Muscle of leg (tissue), 3 donors: ENCODE measurements at regions not wholly inside any gene's neighbourhood (a gene's known extent, or its start where the extent isn't known, plus 50 kb on each side); places are given as distances from the start of the nearest gene placed in this dataset.
"Not testable (repeated sequence)": the region's sequence is repeated elsewhere in the genome, so short reads cannot be mapped to it uniquely, and the experiment has no call there.

ENCODE experiments used
- DNase-seq: peaks from one replicate; pipeline ENCODE4 v3.0.0; 2013
- H3K27ac ChIP-seq: one replicate; pipeline ENCODE4 v1.5.1; 2013; ENCODE audit warnings: mild to moderate bottlenecking, low read length, control low read depth
- H3K27me3 ChIP-seq: one replicate; pipeline ENCODE4 v1.6.1; 2013; ENCODE audit warnings: low read length; ENCODE audit not compliant: control insufficient read depth, insufficient read depth
- H3K36me3 ChIP-seq: one replicate; pipeline ENCODE4 v1.6.1; 2013; ENCODE audit warnings: low read length; ENCODE audit not compliant: control insufficient read depth, insufficient read depth
- H3K4me1 ChIP-seq: one replicate; pipeline ENCODE4 v1.6.1; 2013; ENCODE audit warnings: low read length; ENCODE audit not compliant: control insufficient read depth, insufficient read depth
- H3K4me3 ChIP-seq: one replicate; pipeline ENCODE4 v1.5.1; 2013; ENCODE audit warnings: low read length, control low read depth
- H3K9me3 ChIP-seq: replicated peaks from 2 replicates; pipeline ENCODE4 v1.6.1; 2013; ENCODE audit warnings: low read depth, low read length; ENCODE audit not compliant: control insufficient read depth
- WGBS: methylation state at CpG from one replicate; pipeline ENCODE4 v1.1.5; 2013; ENCODE audit warnings: missing lambda C conversion rate; ENCODE audit not compliant: insufficient coverage; 5-methylcytosine and 5-hydroxymethylcytosine counted together

DNA sequence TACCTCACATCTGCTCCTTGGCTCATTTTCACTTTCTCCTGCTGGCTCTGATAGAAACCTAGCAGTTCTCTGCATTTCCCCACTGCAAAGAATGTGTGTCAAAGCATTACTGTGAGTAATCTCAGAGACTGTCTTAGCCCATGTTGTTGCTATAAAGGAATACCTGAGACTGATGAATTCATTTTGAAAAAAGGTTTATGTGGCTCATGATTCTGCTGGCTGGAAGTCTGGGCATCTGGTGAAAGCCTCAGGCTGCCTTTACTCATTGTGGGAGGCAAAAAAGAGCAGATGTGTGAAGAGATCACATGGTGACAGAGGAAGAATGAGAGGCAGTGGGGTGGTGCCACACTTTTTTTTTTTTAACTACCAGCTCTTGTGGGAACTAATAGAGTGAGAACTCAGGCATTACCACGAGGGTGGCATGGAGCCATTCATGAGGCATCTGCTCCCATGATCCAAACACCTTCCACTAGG lies 191.6 kb upstream of the CTNND2 start:
- Histone ChIP-seq H3K27ac (no peak overlapping the region), H3K27me3 (no peaks in the 10 kb centered on the region), H3K4me3 (no peak overlapping the region), H3K4me1 (no peaks in the 10 kb centered on the region), H3K9me3 (no peaks in the 10 kb centered on the region), H3K36me3 (no peaks in the 10 kb centered on the region)
- DNase-seq: no peak
- WGBS: 40% methylated on average over 1 of the region's 1 CpG

- Histone ChIP-seq H3K27ac (no peak overlapping the region), H3K36me3 (no peaks in the 10 kb centered on the region), H3K27me3 (no peaks in the 10 kb centered on the region), H3K9me3 (no peaks in the 10 kb centered on the region), H3K4me1 (no peaks in the 10 kb centered on the region), H3K4me3 (no peak overlapping the region)
- no CpG with 5 or more reads among the region's 6 CpGs for WGBS
- no peak for DNase-seq
These were observed 189.3 kb upstream of the CTNND2 start for GRCh38 chr5:12093586-12093985.

DNA sequence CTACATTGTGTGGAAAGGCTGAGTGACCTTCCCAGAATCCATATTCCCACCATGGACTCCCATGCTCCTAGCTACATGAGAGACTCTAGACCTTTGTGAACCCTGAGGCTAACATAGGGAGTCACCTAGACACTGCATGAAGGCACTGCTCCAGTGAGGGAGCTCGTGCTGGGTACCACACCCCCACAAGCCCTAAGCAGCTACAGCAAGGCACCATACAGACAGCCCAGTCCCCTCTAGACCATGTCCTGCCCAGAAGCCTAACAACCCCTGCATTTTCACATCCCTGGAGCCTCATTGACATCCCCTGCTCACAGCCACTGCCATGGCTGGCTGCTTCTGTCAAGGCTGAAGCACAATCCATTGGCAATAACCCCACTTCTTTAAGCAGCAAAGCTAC lies 176.5 kb upstream of the CTNND2 start:
- H3K4me3 ChIP-seq: no peak overlapping the region
- no peaks in the 10 kb centered on the region for H3K27me3 ChIP-seq
- 60% methylated on average over 1 of the region's 1 CpG for WGBS
- peaks cover 5% of the 10 kb centered on the region for H3K9me3 ChIP-seq
- H3K36me3 ChIP-seq: no peaks in the 10 kb centered on the region
- no peak overlapping the region for H3K27ac ChIP-seq
- H3K4me1 ChIP-seq: no peaks in the 10 kb centered on the region
- DNase-seq: no peak

GRCh38 chr5:12078286-12078685 lies 174.0 kb upstream of the CTNND2 start:
- not testable (repeated sequence) for H3K27me3 ChIP-seq, DNase-seq, H3K9me3 ChIP-seq, H3K4me1 ChIP-seq, H3K36me3 ChIP-seq, H3K27ac ChIP-seq, H3K4me3 ChIP-seq
- WGBS: 78% methylated on average over 2 of the region's 3 CpGs

DNA sequence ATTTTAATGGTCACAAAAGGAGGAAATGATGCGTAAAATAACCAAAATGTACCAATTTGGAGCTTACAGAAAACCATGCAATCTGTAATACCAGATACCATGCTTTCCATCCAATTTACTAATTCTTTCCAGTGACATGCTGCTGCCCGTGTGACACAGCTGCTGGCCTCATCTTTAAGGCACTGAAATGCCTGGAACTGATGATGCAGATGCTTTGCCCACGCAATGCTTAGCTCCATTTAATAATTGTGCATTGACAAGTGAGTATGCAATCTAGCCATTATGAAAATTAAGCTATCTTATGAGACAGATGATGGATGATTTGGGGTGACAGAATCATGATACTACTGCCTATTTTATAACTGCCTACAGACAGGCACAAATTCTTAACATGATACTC lies 169.2 kb upstream of the CTNND2 start:
- Histone ChIP-seq H3K27ac (no peak overlapping the region), H3K27me3 (no peaks in the 10 kb centered on the region), H3K4me3 (no peak overlapping the region), H3K4me1 (no peaks in the 10 kb centered on the region), H3K36me3 (no peaks in the 10 kb centered on the region), H3K9me3 (no peaks in the 10 kb centered on the region)
- no peak for DNase-seq
- 20% methylated on average over 1 of the region's 3 CpGs for WGBS

DNA sequence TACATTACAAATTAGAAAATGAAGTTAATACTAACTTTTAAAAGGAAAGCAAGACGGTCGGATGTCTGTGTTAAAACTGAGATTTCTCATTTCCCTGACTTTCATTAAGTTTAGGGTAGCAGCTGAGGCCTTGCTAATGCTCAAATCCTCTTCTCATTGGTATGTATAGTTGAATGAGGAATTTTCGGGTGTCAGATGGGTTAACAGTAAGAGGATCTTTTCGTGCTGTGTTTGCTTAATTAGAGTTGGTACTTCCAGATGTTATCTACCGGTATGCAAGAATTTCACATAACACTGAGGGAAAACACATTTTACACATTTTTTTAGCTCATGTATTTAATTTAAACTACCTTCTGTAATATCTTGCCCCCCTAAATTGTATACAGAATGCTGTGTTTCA lies 168.2 kb upstream of the CTNND2 start:
- Histone ChIP-seq H3K27ac (no peak overlapping the region), H3K9me3 (no peaks in the 10 kb centered on the region), H3K4me1 (no peaks in the 10 kb centered on the region), H3K4me3 (no peak overlapping the region), H3K27me3 (no peaks in the 10 kb centered on the region), H3K36me3 (no peaks in the 10 kb centered on the region)
- WGBS: 76% methylated on average over 2 of the region's 5 CpGs
- DNase-seq: no peak

DNA sequence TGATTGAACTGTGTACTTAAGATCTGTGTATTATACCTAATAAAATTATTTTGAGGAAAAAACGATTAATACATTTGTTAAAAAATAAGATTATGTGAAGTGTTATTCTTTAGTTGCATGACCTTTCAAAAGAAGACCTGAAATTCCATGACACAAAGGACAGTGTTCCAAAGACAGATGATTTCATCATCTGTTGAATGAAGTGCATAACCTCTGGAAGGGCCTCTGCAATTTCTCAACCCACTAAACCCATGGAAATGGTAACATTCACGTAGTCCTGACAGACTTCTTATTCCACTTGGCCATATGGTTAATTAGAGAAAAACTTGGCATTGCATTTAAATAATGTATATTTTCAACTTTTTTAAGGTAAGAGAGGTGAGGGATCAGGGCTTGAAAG lies 167.2 kb upstream of the CTNND2 start:
- WGBS: no CpG with 5 or more reads among the region's 2 CpGs
- no peaks in the 10 kb centered on the region for H3K9me3 ChIP-seq
- H3K4me1 ChIP-seq: no peaks in the 10 kb centered on the region
- H3K27me3 ChIP-seq: no peaks in the 10 kb centered on the region
- no peak overlapping the region for H3K4me3 ChIP-seq
- no peak overlapping the region for H3K27ac ChIP-seq
- no peaks in the 10 kb centered on the region for H3K36me3 ChIP-seq
- no peak for DNase-seq

DNA sequence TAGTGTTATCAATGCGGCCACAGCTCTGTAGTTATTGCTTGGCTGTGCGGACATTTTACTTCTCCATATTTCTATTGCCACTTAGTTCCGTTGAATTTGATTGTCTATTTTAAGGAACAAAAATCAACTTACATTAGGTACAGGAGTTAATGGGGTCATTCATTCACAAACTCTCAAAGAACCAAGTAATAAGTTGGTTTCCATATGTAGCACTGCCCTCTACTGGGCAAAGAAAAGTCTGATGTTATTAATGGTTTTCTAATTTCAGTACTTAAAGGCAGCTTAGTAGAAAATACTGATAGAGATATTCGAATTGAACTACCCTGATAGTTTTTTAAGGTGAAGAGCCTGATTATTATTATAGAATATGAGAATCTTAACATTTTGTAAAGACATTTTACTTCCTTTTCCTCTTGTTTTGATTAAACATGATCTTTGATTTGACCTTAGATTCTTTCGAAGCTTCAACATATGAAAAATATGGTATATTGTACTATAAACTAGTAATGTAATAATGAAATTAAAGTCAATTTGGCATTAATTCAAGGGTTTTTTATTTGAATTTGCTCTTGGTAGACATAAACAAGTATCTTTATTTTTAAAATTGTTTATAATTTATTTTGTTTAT lies 119.5 kb upstream of the CTNND2 start:
- H3K4me3 ChIP-seq: no peak overlapping the region
- WGBS: no CpG with 5 or more reads among the region's 5 CpGs
- DNase-seq: peak; percentile 46

GRCh38 chr5:12022444-12022843 lies 118.2 kb upstream of the CTNND2 start:
- Histone ChIP-seq H3K4me1 (no peaks in the 10 kb centered on the region), H3K36me3 (no peaks in the 10 kb centered on the region), H3K27ac (no peak overlapping the region), H3K9me3 (peaks cover under 1% of the 10 kb centered on the region), H3K4me3 (no peak overlapping the region), H3K27me3 (no peaks in the 10 kb centered on the region)
- no peak for DNase-seq
- WGBS: no CpG with 5 or more reads among the region's 3 CpGs

More for the DNA sequence above, 119.5 kb upstream of the CTNND2 start:
- H3K9me3 ChIP-seq: peaks cover 8% of the 10 kb centered on the region
- H3K27ac ChIP-seq: no peak overlapping the region
- H3K27me3 ChIP-seq: no peaks in the 10 kb centered on the region
- H3K36me3 ChIP-seq: no peaks in the 10 kb centered on the region
- H3K4me1 ChIP-seq: no peaks in the 10 kb centered on the region

GRCh38 chr5:12019306-12019705 lies 115.1 kb upstream of the CTNND2 start:
- no peaks in the 10 kb centered on the region for H3K9me3 ChIP-seq
- no peaks in the 10 kb centered on the region for H3K36me3 ChIP-seq
- H3K27ac ChIP-seq: no peak overlapping the region
- no peak overlapping the region for H3K4me3 ChIP-seq
- DNase-seq: no peak
- H3K27me3 ChIP-seq: no peaks in the 10 kb centered on the region
- WGBS: no CpG with 5 or more reads among the region's 1 CpG
- H3K4me1 ChIP-seq: no peaks in the 10 kb centered on the region

GRCh38 chr5:12017007-12017406 lies 112.8 kb upstream of the CTNND2 start:
- Histone ChIP-seq H3K4me1 (no peaks in the 10 kb centered on the region), H3K27me3 (no peaks in the 10 kb centered on the region), H3K9me3 (no peaks in the 10 kb centered on the region), H3K4me3 (no peak overlapping the region), H3K27ac (no peak overlapping the region), H3K36me3 (no peaks in the 10 kb centered on the region)
- no peak for DNase-seq
- WGBS: 68% methylated on average over 10 of the region's 10 CpGs
